Naive B cell (primary cell): ENCODE measurements at regions not wholly inside any gene's neighbourhood (a gene's known extent, or its start where the extent isn't known, plus 50 kb on each side); places are given as distances from the start of the nearest gene placed in this dataset.

Experiments used
- ATAC-seq, 2 donors: fragments of 150-1000 bp; cut with Tn5 transposase; 2 replicates each; pipeline ENCODE4 v1.10.0; 2021; ENCODE audit warnings: low read depth in 2 of 2, mild to moderate bottlenecking in 2 of 2, moderate library complexity in 2 of 2
- DNase-seq: peaks from one replicate; pipeline ENCODE4 v3.0.0; 2022
- H3K27ac Mint-ChIP-seq, 6 donors: one replicate each; pipeline ENCODE4 v1.8.0; 2020 to 2022; ENCODE audit warnings: mild to moderate bottlenecking in 6 of 6, mixed read lengths in 6 of 6, moderate library complexity in 5 of 6, inconsistent platforms in 2 of 6
- H3K27me3 Mint-ChIP-seq, 3 donors: one replicate each; pipeline ENCODE4 v1.8.0; 2021 to 2022; ENCODE audit warnings: mixed read lengths in 3 of 3, mild to moderate bottlenecking in 1 of 3
- H3K36me3 Mint-ChIP-seq, 2 donors: one replicate each; pipeline ENCODE4 v1.8.0; 2020 to 2022; ENCODE audit warnings: mixed read lengths in 2 of 2, inconsistent platforms in 1 of 2, mild to moderate bottlenecking in 1 of 2
- H3K4me1 Mint-ChIP-seq, 3 donors: one replicate each; pipeline ENCODE4 v1.8.0; 2020 to 2022; ENCODE audit warnings: mixed read lengths in 3 of 3, inconsistent platforms in 1 of 3, mild to moderate bottlenecking in 1 of 3, moderate library complexity in 1 of 3
- H3K4me3 Mint-ChIP-seq, 8 donors: one replicate each; pipeline ENCODE4 v1.8.0; 2020 to 2022; ENCODE audit warnings: mild to moderate bottlenecking in 8 of 8, mixed read lengths in 8 of 8, moderate library complexity in 8 of 8, inconsistent platforms in 2 of 8
- H3K9me3 Mint-ChIP-seq, 7 donors: one replicate each; pipeline ENCODE4 v1.8.0; 2020 to 2022; ENCODE audit warnings: mixed read lengths in 7 of 7, mild to moderate bottlenecking in 5 of 7, inconsistent platforms in 2 of 7, moderate library complexity in 1 of 7

DNA sequence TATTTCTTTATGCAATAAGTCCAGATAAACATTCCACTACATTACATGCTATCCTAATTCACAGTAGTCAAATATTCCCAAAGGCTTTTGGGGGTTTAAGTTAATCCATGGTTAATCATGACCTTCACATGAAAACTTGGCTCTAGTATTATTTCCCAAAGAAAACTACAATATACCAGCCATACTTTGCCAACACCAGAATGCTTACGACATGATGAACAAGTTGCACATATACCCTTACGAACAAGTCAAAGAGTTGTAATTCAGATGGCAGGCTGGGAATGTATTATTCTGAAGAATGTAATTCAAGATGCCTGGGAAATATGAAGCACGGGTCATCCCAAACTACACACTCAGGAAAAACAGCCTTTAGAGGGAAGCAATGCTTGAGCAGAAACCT, 499.6 kb downstream of the PPARGC1A start:
- H3K4me1 Mint-ChIP-seq = no peaks in the 10 kb centered on the region
- ATAC-seq (no peak), DNase-seq (no peak)
- peaks cover 1 to 29% (median 15%) of the 10 kb centered on the region in 7 donors for H3K9me3 Mint-ChIP-seq
- no peaks in the 10 kb centered on the region for H3K36me3 Mint-ChIP-seq
- H3K4me3 Mint-ChIP-seq = no peak overlapping the region
- no peak overlapping the region for H3K27ac Mint-ChIP-seq
- H3K27me3 Mint-ChIP-seq = no peaks in the 10 kb centered on the region

DNA sequence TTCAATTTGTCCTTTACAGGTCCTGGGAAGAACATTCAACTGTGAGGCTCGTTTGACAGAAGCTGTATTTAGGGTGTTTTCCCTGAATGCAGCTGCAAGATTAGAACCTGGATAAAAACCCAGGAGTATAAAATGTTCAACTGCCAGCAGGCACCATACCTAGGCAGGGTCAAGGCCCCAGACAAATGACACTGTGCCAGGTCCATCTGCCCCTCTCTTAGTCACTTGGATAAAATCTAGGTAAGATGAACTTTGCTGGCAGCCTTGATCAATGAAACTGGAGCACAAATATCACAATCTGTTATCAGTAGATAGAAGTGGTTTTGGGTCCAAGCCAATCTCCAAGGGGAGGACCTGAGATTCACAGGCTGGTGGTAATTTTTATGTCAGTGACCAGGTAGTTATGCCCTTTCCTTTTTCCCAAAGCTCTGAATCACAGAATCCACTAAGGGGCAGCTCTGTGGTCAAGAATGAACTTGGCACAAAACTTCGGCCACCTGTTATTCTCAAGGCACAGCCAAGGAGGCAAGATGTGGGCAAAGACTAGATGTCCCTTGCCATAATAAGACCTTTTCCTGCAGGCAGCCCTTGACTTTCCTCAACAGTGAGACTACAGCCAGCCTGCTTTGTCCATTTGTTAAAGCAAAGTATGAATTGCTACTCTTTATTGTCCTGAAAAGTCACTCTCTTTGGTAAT, 501.0 kb downstream of the PPARGC1A start:
- Mint-ChIP-seq H3K36me3 (no peaks in the 10 kb centered on the region), H3K4me1 (no peaks in the 10 kb centered on the region), H3K27ac (no peak overlapping the region), H3K9me3 (peaks cover 1 to 15% (median 9%) of the 10 kb centered on the region in 7 donors), H3K27me3 (no peaks in the 10 kb centered on the region), H3K4me3 (no peak overlapping the region)
- ATAC-seq (no peak), DNase-seq (no peak)

- DNase-seq = no peak
- Mint-ChIP-seq H3K27me3 (no peaks in the 10 kb centered on the region), H3K36me3 (no peaks in the 10 kb centered on the region), H3K4me1 (no peaks in the 10 kb centered on the region), H3K4me3 (no peak overlapping the region), H3K27ac (no peak overlapping the region), H3K9me3 (peaks cover 1 to 14% (median 8%) of the 10 kb centered on the region in 7 donors)
- no peak for ATAC-seq
Observed at GRCh38 chr4:23388255-23388654, 501.6 kb downstream of the PPARGC1A start.

GRCh38 chr4:23384741-23385140, 505.1 kb downstream of the PPARGC1A start:
- Mint-ChIP-seq H3K9me3 (peaks cover 0 to 10% (median 5%) of the 10 kb centered on the region in 7 donors), H3K36me3 (no peaks in the 10 kb centered on the region)

DNA sequence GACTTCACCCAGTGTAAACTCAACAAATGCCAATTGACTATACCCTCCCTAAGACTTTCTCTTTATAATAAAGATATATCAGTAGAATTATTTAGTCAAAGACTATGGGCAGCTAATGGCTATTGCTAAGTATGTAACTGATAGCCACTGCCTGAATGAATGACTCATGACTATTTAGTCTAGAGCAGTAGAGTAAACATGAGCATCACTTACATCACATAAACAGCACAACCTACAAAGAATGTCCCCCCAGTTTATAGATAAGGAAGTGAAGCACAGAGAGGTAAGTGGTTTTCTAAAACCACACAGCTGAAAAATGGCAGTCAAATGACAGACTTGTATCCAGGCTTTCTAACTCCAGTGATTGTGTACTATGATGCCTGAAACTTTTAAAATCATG, 507.0 kb downstream of the PPARGC1A start:
- Mint-ChIP-seq H3K36me3 (no peaks in the 10 kb centered on the region), H3K9me3 (peaks cover 0 to 16% (median 6%) of the 10 kb centered on the region in 7 donors), H3K4me3 (no peak overlapping the region), H3K27ac (no peak overlapping the region), H3K4me1 (no peaks in the 10 kb centered on the region), H3K27me3 (no peaks in the 10 kb centered on the region)
- DNase-seq (no peak), ATAC-seq (no peak)

More at GRCh38 chr4:23384741-23385140, 505.1 kb downstream of the PPARGC1A start:
- Mint-ChIP-seq H3K27ac (no peak overlapping the region), H3K4me1 (no peaks in the 10 kb centered on the region), H3K27me3 (no peaks in the 10 kb centered on the region), H3K4me3 (no peak overlapping the region)
- ATAC-seq (no peak), DNase-seq (no peak)

DNA sequence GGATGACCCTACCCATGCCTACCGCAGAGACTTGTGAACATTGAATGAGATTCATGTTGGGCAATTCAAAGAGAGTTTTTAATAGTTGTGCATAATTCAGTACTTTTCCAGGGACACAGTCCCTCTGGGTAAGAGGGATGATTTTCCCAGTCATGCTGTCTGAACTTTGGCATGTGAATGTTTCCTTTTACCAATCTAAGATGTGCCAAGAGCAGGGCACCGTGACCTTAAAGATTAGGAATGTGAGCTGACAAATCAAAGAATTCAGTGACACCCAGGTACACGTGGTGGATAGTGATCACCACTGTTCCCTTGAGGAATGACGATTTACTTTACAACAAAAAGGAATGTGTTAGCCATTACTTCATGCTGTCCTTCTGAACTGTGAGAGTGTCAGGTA, 515.6 kb downstream of the PPARGC1A start:
- no peaks in the 10 kb centered on the region for H3K4me1 Mint-ChIP-seq
- H3K27me3 Mint-ChIP-seq = no peaks in the 10 kb centered on the region
- H3K36me3 Mint-ChIP-seq = no peaks in the 10 kb centered on the region
- no peak overlapping the region for H3K4me3 Mint-ChIP-seq
- H3K27ac Mint-ChIP-seq = no peak overlapping the region
- ATAC-seq (no peak), DNase-seq (no peak)
- H3K9me3 Mint-ChIP-seq = peaks cover 1 to 12% (median 5%) of the 10 kb centered on the region in 7 donors

DNA sequence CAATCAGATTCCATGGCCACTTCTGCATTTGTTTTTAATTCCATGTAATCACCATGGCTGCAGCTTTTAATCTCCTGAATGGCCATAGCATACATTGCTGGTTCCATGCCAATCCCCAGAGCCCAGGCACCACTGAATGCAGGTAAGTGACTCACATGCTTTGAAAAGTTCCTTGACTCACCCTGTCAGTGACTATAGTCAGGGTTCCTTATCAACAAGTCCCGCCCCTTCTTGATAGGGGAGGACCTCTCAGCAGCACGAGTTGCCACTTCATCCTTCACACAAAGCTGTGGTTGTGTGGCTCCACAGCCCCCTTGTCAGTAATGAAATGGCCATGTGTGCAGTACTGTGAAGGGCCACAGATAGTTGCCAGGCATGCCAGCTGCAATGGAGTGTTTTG, 516.6 kb downstream of the PPARGC1A start:
- H3K9me3 Mint-ChIP-seq = peaks cover 0 to 12% (median 2%) of the 10 kb centered on the region in 7 donors
- ATAC-seq (no peak), DNase-seq (no peak)
- H3K27me3 Mint-ChIP-seq = no peaks in the 10 kb centered on the region
- no peak overlapping the region for H3K27ac Mint-ChIP-seq
- H3K4me3 Mint-ChIP-seq = no peak overlapping the region
- no peaks in the 10 kb centered on the region for H3K4me1 Mint-ChIP-seq
- no peaks in the 10 kb centered on the region for H3K36me3 Mint-ChIP-seq

- Mint-ChIP-seq H3K27me3 (no peaks in the 10 kb centered on the region), H3K4me1 (no peaks in the 10 kb centered on the region), H3K36me3 (no peaks in the 10 kb centered on the region), H3K27ac (no peak overlapping the region), H3K9me3 (peaks cover 0 to 12% (median 0%) of the 10 kb centered on the region in 7 donors), H3K4me3 (peak overlapping the region in 1 of 8 donors; percentile 49)
- DNase-seq = no peak
- no peak for ATAC-seq
Observed at GRCh38 chr4:23371533-23371932, 518.3 kb downstream of the PPARGC1A start.

- no peak overlapping the region for H3K4me3 Mint-ChIP-seq
- peaks cover 0 to 6% (median 0%) of the 10 kb centered on the region in 7 donors for H3K9me3 Mint-ChIP-seq
- H3K36me3 Mint-ChIP-seq = no peaks in the 10 kb centered on the region
- no peak for DNase-seq
- H3K27me3 Mint-ChIP-seq = no peaks in the 10 kb centered on the region
- no peak overlapping the region for H3K27ac Mint-ChIP-seq
- no peak for ATAC-seq
- H3K4me1 Mint-ChIP-seq = no peaks in the 10 kb centered on the region
Observed at GRCh38 chr4:23369331-23369730, 520.5 kb downstream of the PPARGC1A start.

- no peak for ATAC-seq
- Mint-ChIP-seq H3K4me1 (no peaks in the 10 kb centered on the region), H3K36me3 (no peaks in the 10 kb centered on the region), H3K9me3 (peaks cover 0 to 2% (median 0%) of the 10 kb centered on the region in 7 donors), H3K27me3 (no peaks in the 10 kb centered on the region), H3K27ac (no peak overlapping the region), H3K4me3 (no peak overlapping the region)
- DNase-seq = no peak
Observed at GRCh38 chr4:23368081-23368697, 521.7 kb downstream of the PPARGC1A start.

- no peak overlapping the region for H3K4me3 Mint-ChIP-seq
- no peak overlapping the region for H3K27ac Mint-ChIP-seq
- no peaks in the 10 kb centered on the region for H3K27me3 Mint-ChIP-seq
- DNase-seq (no peak), ATAC-seq (no peak)
- no peaks in the 10 kb centered on the region for H3K4me1 Mint-ChIP-seq
- no peaks in the 10 kb centered on the region for H3K36me3 Mint-ChIP-seq
- H3K9me3 Mint-ChIP-seq = peaks cover 0 to 2% (median 0%) of the 10 kb centered on the region in 7 donors
Observed at GRCh38 chr4:23366557-23366906, 523.3 kb downstream of the PPARGC1A start.

DNA sequence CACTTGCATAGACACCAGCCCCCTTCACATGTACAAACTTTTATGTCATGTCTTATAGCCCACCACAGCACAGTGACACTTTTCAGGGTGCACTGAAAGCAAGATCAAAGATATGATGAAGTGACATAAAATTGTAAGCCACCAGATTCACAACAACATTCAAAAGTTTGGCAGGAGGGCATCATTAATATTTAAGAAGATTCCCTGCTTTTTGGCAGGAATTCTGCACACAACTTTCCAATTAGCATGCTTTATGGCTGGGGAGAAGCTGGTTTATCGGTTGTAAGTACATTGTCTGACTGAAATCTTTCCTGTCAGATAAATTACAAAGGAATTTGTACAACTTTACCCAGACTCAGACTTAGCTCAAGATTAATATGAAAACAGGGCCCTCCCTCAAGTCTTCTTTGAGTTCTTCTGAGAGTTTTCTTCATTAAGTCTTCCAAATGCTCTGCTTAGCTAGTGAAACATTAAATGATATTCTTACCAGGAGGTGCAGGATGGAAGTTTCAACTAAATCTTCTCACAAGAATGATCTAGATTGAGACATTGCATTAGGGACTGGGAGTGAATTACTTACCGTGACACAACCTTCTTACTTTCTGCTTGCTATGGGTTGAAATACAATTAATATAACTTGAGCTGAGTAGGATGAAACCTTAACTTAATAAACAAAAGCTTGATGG, 523.8 kb downstream of the PPARGC1A start:
- ATAC-seq = no peak
- no peaks in the 10 kb centered on the region for H3K36me3 Mint-ChIP-seq
- H3K9me3 Mint-ChIP-seq = peaks cover 0 to 3% (median 0%) of the 10 kb centered on the region in 7 donors
- no peak for DNase-seq
- no peak overlapping the region for H3K27ac Mint-ChIP-seq
- H3K27me3 Mint-ChIP-seq = no peaks in the 10 kb centered on the region
- no peaks in the 10 kb centered on the region for H3K4me1 Mint-ChIP-seq
- no peak overlapping the region for H3K4me3 Mint-ChIP-seq

DNA sequence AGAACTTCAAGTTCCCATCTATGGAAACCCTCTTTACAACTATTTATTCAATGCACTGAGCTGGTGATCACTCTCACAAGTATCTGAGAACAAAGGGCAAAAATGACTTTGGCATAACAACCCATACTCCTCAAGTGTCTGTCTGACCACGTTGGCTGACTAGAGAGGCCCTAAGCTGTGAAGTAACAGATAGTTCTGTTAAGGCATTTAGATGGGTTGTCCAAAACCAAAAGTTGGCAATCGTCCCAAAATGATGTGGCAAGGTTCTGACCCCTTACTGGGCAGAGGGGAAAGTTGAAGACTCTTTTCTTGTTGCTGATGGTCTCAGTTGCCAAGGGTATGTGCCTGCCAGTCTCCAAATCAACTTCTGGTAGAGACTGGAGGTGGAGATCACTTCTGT, 524.8 kb downstream of the PPARGC1A start:
- ATAC-seq = no peak
- H3K27ac Mint-ChIP-seq = no peak overlapping the region
- no peak overlapping the region for H3K4me3 Mint-ChIP-seq
- no peaks in the 10 kb centered on the region for H3K36me3 Mint-ChIP-seq
- peaks cover 0 to 3% (median 0%) of the 10 kb centered on the region in 7 donors for H3K9me3 Mint-ChIP-seq
- DNase-seq = no peak
- H3K27me3 Mint-ChIP-seq = no peaks in the 10 kb centered on the region
- no peaks in the 10 kb centered on the region for H3K4me1 Mint-ChIP-seq

- no peak overlapping the region for H3K27ac Mint-ChIP-seq
- ATAC-seq = no peak
- H3K9me3 Mint-ChIP-seq = peaks cover 0 to 3% (median 0%) of the 10 kb centered on the region in 7 donors
- H3K4me3 Mint-ChIP-seq = no peak overlapping the region
- no peaks in the 10 kb centered on the region for H3K36me3 Mint-ChIP-seq
- no peaks in the 10 kb centered on the region for H3K4me1 Mint-ChIP-seq
- no peak for DNase-seq
- H3K27me3 Mint-ChIP-seq = no peaks in the 10 kb centered on the region
Observed at GRCh38 chr4:23364167-23364566, 525.7 kb downstream of the PPARGC1A start.
